ENCODE measurements at regions not wholly inside any gene's neighbourhood (a gene's known extent, or its start where the extent isn't known, plus 50 kb on each side); places are given as distances from the start of the nearest gene placed in this dataset.

DNA sequence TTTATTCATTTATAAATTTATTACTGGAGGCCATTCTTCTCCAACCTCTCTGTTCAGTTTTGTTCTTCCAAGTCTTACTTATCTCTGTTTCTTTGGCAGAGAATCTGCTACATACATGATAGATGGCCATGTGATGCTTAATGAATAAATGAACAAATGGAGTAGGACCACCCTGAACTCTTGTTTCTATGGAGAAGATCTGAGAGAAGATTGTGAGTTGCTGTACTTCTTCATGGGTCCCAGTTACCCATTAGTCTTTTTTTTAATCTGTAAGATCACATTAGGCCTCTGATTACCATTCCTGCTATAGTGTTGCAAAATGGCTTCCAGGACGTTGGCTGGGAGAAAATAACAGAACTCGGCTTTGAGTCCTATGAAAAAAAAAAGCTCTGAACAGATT lies 191.9 kb upstream of the SYNPR start:
- TF ChIP-seq, protein P1, sequence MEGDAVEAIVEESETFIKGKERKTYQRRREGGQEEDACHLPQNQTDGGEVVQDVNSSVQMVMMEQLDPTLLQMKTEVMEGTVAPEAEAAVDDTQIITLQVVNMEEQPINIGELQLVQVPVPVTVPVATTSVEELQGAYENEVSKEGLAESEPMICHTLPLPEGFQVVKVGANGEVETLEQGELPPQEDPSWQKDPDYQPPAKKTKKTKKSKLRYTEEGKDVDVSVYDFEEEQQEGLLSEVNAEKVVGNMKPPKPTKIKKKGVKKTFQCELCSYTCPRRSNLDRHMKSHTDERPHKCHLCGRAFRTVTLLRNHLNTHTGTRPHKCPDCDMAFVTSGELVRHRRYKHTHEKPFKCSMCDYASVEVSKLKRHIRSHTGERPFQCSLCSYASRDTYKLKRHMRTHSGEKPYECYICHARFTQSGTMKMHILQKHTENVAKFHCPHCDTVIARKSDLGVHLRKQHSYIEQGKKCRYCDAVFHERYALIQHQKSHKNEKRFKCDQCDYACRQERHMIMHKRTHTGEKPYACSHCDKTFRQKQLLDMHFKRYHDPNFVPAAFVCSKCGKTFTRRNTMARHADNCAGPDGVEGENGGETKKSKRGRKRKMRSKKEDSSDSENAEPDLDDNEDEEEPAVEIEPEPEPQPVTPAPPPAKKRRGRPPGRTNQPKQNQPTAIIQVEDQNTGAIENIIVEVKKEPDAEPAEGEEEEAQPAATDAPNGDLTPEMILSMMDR (IDR thresholded peaks at IDR 0.05) = no peak

DNA sequence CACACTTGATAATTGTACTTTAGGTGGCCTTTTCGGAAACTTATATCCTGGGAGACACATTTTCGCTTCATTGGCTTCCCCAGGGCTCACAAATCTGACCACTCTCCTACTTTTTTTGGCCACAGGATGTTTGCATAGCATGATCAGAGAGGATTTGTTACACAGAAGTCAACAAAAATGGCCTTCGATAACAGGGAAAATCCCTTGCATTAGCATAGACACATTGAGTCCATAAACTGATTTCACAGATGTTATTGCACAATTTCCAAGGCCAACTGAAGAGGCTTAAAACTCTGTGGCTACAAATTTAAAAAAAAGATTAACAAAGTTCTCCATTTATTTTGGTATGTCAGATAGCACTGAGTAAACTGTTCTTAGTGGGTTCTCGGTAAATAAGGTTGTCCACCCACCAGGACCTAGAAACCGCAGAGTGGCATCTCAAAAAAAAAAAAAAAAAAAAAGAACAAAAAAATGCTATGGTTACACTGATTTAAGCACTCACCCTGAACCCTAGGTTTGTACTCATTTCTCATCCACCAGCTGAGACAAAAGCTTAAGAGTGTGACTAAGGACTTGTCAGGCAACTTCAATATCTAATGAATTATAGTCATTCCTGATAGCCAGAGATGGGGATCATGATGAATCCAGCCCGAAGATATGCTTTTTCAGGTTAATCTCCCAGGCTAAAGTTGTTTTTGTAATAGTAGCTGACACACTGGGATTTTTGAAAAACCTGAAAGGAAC lies 188.9 kb upstream of the SYNPR start:
- TF ChIP-seq, protein P1 (IDR thresholded peaks at IDR 0.05) = no peak

DNA sequence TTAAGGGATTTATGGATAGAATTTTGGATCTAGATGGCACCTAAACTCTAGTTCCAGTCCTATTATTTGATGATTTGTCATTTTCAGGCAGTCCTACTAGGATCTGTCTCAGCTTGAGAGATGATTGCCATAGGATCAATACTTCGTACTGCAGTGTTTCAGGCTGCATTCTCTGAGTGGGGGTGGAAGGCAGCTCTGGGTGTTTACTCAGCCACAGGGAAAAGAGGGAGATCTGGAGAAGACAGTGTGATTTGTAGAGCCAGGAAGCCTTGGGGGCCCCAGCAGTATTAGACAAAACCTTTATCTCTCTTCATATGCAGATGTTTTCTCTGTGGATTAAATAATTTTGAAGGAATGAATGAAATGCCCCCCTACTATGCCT lies 188.4 kb upstream of the SYNPR start:
- TF ChIP-seq, protein P1 (IDR thresholded peaks at IDR 0.05) = no peak

DNA sequence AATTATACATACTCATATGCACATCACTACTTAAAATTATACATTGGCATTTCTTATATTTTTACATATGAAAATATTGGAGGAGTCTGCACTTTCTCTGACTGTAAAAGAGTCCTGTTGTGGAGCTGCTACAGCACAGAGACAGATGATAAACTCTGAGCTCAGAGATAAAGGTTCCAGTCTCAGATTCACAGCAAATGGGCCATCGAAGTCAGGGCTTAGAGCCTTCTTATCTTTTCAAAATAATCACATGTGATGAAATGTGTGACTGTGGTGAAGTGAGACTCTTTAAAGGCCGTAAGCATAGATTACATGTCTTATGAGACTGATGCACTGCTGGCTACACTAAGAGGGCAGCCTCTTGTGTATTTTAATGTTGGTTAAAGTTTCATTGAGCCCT lies 187.5 kb upstream of the SYNPR start:
- TF ChIP-seq, protein P1 (IDR thresholded peaks at IDR 0.05) = no peak

DNA sequence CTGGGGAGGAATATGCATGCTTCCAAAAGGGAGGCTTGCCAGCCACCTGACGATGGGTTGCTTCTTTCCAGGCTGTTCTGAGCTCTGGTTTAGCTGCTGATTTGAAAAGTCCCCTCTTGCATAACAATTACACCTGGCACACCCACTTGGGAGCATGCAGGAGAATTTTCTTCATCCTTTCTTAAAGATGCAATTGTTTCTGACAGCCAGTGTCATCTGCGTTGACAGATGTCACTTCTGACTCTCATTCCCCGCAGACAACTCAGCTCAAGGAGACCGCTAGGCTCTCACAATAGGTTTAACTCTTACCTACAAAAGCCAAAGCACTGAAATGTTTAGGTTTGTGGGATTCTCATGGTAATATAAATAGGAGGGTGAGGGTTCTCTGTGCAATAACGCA lies 185.6 kb upstream of the SYNPR start:
- TF ChIP-seq, protein P1 (IDR thresholded peaks at IDR 0.05) = no peak

DNA sequence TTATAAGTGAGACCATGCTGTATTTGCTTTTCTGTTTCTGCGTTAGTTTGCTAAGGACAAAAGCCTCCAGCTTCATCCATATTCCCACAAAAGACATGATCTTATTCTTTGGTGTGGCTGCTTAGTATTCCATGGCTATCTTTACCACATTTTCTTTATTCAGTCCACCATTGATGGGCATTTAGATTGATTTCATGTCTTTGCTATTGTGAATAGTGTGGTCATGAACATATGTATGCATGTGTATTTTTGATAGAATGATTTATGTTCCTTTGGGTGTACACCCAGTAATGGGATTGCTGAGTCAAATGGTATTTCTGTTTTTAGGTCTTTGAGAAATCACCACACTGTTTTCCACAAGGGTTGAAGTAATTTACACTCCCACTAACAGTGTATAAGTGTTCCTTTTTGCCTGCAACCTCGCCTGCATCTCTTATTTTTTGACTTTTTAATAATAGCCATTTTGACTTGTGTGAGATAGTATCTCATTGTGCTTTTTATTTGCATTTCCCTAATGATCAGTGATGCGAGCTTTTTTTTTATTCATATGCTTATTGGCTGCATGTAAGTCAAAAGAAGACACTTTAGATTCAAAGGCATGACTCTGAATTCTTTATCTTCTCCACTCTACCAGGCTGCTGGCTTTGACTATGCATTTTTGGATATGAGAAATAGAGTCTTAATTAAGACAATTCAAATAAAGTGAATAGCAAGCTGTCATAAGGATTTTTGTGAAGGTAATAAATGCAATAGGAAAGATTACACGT lies 183.3 kb upstream of the SYNPR start:
- TF ChIP-seq, protein P1 (IDR thresholded peaks at IDR 0.05) = no peak

DNA sequence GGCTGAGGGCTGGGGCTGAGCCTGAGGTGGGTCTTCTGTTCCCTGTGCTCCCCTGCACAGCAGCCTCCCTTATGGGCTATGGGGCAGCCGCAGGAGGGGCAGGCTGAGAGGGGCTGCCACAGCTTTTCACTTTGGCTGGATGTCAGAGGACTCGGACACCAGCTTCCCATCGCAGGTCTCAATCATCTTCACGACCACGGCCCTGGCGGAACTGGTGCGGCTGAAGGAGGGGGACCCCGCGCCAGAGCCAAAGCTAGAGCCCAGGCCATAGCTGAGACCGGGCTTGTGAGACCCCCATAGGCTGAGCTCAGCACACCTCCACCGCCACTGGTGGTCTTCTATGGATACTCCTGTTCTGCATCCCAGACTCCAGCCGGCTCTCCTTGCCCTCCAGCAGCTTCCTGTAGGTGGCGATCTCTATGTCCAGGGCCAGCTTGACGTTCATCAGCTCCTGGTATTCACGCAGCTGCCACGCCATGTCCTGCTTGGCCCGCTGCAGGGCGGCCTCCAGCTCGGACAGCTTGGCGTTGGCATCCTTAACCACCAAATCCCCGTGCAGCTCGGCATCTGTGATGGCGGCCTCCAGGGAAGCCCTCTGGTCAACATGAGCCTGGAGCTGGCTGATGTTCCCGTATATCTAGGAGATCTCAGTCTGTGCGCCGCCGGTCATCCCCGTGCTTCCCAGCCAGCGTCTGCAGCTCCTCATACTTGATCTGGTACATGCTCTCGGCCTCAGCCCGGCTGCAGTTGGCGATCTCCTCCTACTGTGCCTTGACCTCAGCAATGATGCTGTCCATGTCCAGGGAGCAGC lies 181.7 kb upstream of the SYNPR start:
- TF ChIP-seq, protein P1 (IDR thresholded peaks at IDR 0.05) = no peak
